SHP77 treated with DMSO at 0.1 percent for 48 hours (cell line): ENCODE measurements at regions not wholly inside any gene's neighbourhood (a gene's known extent, or its start where the extent isn't known, plus 50 kb on each side); places are given as distances from the start of the nearest gene placed in this dataset.

ENCODE experiments used
- DNase-seq: peaks from one replicate; lab custom pipeline; 2025; lab: John Stamatoyannopoulos, UW

DNA sequence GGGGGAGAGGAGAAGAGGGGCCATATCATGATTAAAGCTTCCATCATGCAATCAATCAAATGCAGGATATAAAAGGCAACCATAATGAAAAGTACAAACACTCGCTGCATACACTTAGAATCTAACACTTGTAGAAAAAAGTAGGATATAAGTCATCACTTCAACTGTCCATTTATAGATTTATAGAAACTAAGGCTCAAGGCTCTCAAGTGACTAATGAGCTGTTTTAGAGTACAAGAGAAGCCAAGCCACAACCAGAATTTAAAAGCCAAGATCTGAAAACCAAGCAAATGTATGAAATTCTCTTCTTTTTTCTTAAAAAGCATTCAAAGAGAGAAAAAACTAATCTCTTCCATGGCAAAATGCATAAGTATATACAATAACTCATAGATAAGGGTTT is 160.2 kb upstream of the BLID start:
- no peak for DNase-seq

DNA sequence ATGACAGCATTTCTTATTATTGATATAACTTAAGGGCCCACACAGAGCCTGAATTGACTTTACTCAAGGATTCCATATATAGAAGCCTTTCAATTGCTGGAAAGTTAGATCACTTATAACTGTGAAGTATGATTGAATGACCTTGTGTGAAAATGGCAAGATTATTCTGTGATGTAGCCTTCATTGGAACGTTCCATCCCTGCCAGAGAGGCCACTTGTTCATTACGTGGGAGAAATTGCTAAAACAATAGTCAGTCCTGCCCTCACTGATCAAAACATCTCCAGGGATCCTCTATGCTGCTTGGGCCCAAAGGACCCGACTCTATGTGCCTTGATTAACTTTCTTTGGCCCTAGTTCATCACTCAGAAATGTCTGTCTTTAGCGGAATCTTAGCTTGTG is 159.5 kb upstream of the BLID start:
- no peak for DNase-seq

DNA sequence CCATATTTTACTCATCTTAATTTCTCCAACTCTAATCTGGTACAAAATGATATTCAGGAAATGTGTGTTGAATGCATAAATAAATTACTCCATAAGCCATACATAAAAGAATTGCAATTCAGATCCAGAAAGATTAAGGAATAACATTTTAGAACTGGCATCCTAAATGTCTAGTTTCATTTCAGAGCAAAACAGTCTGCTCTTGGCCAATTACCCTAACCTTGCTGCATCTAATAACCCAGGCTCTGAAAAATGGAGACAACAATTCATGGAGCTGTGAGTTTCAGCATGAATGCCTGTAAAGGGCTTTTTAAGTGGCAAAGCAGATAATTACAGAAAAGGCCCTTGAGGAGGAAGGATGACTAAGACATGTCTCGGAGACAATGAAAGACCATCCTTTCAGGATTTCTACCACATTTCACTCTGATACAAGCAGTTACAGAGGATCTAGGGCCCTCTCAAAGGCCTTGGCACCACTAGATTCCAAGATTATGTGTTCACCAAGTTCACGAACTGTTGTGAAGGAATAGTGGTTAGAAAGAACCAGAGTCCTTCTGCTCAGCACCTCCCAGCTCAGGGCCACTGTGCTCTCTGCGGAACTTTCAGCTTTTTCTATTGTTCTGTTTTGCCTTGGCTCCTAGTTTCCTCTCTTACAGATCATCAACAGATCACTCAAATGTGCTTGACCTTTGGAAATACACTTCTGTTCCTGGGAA is 157.6 kb upstream of the BLID start:
- no peak for DNase-seq

DNA sequence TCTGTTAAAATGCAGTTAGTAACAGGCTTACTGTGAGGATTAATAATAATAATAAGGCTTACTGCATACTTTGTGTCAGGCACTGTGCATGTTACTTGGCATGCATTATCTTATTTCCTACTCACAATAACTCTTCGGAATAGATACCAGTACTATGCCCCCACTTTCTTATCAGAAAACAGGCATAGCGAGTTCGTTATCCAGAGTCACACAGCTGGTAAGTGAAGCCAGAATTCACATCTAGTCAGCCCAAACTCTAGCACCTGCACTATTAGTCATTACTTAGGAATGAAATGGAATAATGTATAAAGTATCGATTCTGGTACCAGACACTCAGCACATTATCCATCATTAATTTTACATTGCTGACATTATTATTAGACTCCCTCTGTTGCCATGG is 155.7 kb upstream of the BLID start:
- DNase-seq, result no peak

DNA sequence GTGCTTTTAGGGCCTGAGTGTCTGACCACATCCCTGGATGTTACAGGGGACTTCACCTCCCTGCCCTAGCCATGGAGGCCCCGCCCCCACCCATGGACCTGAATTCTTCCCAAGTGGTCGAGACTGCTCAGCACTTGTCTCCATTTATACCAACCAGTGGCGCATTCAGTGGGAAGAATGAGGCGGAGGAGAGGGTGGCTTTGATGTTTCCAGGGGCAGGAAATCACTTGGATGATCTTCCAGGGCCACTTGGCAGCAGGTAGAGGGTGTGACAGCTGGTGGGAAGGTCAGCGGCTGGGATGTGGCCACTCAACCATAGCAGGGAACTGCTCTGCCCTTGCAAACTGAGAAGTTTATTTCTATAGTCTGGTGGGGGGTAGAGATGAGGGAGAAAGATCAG is 155.1 kb upstream of the BLID start:
- DNase-seq, result no peak

DNA sequence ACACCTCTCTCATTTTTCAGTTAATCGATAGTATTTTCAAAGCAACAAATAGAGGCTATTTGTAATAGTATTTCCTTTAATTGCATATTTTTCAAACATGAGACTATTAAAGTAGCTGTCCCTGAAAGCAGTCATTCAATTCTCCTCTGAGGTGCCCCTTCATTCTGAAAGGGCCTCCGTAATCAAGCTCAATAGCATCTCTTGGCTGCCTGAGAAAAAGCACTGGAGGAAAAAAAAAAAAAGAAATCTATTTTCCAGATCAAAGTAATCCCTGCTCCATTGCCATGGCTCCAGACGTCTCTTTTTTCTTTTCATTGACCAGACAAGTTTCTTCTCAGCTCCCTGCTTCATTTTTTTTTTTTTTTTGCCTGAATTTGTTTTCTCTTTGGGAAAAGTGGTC is 154.5 kb upstream of the BLID start:
- no peak for DNase-seq

DNA sequence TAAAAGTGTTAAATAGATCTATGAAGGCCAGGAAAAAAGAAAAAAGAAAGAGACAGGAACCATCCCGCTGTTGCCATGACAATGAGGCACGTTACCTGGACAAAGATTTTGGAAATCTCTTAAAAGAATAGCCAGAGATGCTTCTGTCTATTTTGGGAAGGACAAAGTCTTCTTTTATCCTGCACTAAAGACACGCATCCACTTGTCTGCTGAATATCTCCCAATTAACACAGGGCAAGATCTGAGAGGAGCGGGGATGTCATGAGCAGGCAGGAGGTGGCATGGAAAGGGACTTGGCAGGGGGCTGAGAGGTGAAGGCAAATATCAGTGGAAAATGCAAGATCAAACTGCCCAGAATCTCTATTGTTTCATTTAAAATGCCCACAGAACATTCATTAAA is 153.8 kb upstream of the BLID start:
- DNase-seq, result no peak

DNA sequence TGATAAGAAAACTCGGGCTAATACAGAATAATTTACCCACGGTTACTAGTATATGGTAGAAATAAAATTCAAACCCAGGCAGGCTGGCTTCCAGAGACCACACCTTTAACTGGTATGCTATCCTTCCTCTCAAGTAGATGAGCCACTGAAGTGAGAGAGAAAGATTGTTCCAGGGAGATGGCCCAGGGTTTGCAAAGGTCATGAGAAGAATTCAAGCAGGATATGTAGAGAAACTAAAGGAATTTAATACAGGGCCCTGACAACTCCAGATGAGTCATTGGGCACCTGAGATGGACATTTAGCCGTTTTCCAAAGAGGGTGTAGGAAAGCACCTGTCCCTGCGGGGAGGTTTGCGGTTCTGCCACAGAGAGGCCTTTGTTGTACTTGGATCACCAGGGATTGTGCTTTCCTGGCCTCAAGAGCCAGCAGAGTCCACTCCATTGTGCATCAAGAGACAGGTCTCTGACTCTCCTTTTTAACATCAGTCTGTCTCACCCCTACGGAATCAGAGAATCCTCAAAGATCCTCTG is 152.7 kb upstream of the BLID start:
- DNase-seq, result no peak

DNA sequence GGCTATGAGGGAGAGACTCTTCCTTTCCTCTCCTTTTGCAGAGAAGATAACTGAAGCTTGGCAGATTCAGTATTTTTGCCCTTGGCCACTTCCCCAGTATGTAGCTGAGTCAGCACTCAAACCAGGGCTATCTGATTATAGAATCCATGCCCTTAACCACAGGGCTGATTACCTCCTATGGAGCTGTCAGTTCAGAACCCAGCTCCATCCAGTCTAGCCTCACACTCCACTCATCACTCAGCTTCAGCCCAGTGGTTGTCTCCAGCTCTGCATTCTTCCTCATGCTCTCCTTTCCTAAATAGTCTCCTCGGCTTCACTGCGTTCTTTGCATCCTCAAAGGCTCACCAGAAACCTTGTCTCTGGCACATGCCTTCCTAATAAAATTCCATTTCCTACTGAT is 151.6 kb upstream of the BLID start:
- no peak for DNase-seq

DNA sequence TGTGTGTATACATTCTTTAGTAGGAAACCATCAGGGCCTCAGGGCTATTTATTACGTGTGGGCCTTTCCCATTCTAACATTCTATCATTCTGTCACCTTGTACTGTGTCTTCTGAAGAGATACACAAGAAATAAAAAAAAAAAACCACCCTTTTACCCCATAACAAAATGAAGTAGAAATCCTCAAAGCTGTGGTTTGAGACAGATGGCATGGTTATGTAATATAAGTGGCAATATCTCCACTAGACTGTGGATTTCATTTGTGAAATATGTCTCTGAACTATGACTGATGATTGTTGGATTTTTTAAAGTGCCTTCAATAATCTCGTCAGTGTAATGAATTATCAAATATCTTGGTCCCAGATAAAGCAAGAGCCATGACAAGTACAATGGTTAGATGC is 150.0 kb upstream of the BLID start:
- DNase-seq, result no peak

DNA sequence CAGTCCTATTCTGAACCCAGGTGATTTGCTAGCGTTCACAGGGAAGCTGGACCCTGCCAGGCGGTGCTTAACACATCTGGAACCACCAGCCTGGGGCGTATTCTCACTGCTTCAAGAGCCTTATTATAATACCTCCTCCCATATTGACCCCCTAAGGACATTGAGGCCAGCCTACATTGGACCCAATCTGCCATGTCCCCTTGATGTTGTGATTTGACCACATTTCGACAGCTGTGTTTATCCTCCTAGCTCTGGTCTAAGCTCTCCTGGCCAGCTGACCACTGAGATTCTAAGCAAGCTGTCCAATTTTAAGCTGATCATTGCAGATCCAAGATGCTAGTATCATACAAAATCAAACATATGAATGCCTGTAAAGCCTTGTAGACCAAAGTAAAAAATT is 148.1 kb upstream of the BLID start:
- DNase-seq, result no peak

DNA sequence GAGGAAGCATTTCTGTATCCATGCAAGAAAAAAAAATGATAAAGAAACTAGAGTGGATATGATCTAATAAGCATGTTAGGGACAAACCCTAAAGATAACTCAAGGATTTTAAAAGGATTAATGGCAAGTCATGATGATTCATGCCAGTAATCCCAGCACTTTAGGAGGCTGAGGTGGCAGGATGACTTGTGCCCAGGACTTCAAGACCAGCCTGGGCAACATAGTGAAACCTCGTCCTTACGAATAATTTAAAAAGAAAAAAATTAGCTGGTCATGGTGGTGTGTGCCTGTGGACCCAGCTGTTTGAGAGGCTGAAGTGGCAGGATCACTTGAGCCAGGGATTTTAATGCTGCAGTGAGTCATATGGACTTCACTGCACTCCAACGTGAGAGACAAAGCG is 145.5 kb upstream of the BLID start:
- DNase-seq, result no peak

DNA sequence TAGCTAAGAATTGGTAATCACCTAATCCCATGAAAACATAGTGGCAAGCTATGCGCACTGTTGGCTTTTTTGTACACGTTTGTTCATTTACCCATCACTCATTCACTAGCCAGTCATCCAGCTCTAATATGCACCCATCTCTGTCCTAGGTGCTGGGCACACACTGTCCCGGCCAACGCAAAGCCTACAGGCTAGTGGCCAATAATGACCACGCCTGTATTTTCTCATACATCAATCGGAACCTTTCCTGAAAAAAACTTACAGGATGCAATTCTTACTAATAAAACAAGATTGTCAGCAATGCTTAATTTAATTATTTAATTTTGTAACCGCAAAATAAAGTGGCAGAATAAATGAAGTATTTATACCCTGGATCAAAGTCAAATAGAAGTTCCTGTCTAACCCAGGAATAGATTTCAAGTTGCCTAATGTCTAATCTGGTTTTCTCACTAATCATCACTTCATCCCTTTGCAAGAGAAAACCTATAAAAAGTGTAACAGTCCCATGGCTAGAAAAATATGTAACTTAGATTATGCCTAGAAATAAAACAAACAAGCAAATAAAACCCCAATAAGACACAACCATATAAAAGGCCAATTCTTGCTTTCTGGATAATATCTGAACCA is 143.3 kb upstream of the BLID start:
- no peak for DNase-seq

DNA sequence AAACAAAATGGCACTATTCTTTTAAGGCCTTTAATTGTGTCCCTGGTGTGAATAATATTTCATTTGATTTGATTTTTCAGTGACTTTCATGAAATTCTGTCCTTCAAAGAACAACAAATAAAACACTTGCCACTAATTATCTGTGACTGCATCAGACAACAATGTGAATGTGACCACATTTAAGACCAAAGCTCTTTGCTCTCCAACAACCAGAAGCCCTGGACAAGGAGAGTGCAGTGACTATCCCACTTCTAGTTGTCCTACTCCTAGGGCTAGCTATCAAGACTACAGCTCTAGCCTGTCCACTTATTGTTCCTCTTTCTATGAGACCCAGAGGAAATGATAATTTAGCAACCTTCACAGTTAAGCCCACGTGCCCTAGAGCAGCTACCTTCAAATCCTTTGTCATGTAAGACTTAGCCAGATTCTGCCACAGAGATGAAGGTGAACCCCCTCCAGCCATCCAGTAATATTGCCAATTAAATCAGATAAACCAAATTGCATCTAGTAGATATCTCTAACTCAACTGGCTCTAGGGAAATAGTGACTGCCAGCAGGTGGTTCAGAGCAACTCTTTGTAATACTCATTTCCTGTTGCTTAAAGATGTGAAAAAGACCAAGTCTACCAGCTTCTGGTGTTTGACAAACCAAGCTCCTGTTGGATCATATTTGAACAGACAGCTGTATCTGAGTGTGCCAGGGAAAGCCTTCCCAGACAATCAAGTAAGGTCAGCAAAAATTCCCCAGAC is 142.6 kb upstream of the BLID start:
- no peak for DNase-seq

DNA sequence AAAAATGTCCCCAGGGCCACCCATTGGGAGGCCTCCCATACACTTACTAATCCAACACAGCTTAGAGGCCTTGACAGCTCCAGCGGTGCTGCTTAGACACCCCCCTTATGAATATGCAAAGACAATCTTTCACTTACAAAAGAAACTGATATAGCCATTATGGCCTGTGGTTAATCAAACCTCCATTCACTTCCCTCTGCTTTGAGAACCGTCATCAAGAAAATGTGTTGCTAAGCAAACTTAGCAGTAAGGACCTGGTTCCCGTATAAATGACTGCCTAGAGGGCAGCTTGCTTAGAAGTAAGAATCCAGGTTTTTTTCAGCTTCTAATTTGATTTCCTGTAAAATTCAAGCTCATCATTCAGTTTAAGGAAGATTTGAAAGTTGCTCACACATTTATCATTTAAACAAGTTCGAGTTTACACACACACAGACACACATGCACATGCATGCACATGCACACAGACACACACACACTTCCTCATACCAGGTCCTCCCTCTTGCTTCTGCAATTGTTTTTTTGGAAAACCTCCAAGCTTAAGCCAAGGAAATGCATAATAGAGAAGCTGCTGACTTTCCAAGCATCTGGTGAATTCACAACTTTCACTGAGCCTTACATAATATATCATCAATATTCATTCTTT is 137.7 kb upstream of the BLID start:
- no peak for DNase-seq

DNA sequence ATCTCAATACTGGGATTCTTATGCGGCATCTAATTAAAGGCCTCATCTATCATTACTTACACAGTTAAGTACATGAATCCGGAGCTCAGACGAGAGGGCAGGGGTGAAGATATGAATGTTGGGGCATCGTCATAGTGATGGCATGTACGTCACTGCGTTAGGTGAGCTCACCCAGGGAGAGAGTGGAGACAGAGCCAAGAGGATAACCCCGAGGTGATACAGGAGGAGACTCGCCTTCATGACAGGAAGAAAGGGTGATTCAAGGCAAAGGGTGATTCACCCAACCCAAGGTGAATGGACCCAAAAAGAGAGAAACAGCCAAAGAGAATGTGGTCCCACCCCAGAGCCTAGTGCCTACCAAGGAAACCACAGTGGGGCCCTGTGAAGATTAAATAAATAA is 132.9 kb upstream of the BLID start:
- DNase-seq, result no peak

DNA sequence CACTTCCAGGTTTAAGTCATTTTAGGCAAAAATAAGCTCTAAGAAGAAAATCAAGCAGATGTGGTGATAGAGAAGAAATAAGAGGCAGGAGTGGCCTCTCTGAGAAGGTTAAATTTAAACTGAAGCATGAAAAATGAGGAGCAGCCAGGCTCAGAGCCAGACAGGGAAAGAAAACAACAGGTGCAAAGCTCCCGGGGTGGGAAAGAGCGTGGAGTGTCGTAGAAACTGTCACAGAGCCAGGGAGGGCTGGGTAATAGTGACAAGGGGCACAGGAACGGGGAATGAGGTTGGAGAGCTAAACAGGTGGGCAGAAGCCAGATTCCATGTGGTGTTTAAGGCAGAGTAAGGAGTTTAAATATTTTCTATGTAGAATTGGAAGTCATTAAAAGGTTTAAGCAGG is 132.1 kb upstream of the BLID start:
- no peak for DNase-seq

DNA sequence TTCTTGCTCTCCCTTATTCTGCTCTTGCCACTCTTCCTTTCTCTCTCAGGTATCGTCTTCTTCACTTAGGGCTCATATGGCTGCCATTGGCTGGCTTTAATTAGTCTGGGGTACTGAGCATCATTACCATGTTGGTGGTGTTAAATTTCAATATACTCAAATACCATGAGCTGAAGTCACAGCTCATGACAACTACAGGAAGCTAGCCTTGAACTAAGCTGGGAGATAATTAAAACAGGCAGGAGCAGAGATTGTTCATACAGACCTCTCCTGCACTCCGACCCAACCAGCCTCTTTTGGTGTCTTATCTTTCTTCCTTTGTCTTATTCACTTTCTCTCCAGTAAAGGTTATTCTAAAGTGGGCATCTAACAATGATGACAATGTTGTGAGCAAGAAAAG is 130.9 kb upstream of the BLID start:
- DNase-seq, result no peak

DNA sequence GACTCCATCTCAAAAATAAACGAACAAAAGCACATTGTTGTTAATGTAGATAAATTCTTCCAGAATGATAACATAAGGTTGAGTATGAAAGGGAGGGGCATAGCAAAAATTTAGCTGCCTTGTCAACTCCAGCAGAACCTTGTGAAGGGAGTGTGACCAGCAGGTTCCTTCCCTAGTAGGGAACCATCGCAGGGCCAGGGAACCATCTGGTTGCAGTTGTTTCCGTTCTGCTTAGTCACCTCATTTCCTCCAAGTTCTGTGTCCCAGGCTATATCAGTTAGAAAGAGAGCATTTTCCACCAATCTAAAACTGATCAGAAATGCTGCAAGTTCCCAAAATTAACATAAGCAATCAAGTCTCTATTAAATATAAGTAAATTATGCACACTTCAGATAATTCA is 126.7 kb upstream of the BLID start:
- no peak for DNase-seq

DNA sequence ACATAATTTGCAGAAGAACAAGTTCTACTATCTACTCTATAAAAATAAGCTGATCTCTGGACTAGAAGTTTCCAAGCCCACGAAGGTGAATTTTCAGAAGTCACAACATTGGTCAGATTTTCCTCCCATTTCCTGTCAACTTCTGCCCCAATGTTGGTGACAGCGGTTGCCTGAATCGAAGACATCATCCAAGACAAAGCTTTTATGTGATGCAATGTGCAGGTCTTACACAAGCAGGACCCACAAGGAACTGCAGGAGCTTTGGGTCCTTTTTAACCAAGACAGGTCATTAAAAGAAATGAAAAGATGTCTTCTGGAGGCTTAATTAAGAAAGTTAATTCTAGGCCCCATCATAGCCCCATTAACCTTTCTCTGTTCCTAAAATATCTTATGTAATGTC is 125.6 kb upstream of the BLID start:
- DNase-seq, result no peak

DNA sequence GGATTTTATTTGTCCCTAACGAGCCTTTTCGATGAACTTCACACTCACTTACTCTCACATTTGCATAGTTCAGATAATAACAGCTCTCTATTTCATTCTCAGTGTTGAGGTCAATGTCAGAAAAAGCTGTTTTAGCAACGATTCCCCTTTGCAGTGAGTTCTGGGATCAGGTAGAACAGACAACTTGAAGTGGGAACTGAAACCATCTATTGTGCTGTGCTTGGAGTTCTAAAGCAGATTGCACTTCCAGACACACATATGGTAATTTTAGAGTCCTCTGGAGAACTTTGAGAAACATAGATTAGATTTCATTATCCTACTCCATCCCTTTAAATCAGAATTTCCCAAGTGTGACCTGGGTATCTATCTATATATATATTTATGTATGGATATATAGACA is 124.6 kb upstream of the BLID start:
- no peak for DNase-seq

DNA sequence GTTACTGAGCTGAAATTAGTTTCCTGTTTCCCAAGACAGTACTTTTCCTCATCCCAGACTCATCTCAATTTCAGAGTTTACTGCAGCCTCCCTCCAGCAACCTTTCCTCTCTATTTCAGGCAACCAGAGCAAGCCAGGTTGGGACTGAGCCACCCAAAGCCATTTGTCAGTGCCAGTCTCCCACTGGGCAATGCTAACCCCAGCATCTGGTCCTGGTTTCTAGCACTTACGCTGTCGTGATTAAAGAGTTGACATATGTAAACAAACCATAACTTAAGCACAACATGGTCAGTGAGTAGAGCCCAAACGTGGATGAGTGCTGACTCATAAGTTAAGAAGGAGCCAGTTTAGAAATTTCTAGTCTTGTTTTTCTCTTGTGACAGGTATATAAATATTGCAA is 119.6 kb upstream of the BLID start:
- no peak for DNase-seq

DNA sequence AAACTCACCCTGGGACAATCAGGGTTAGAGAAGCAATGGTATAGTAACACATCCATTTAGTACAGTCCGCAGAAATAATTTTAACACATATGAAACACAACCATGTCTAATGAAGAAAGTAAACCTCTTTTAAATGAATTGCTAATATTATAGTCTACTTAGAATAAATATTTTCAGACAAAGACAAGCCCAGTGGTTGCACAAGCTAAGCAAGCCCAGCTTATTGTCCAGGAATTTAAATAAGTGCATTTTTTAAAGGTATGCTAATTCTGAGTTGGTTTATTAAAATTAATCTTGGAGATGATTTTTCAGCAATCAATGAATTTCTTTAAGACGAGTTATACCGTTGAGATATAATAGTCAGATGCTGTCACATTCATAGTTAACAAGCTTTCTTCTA is 118.8 kb upstream of the BLID start:
- DNase-seq, result no peak
